Neutrophil (primary cell): ENCODE measurements at regions not wholly inside any gene's neighbourhood (a gene's known extent, or its start where the extent isn't known, plus 50 kb on each side); places are given as distances from the start of the nearest gene placed in this dataset.

ENCODE experiments used
- H3K27ac ChIP-seq: fragments of 200-600 bp; sonication (generic); 2 replicates; pipeline ENCODE4 v1.5.1; 2016; ENCODE audit warnings: mild to moderate bottlenecking, moderate library complexity
- H3K27me3 ChIP-seq: fragments of 200-600 bp; sonication (generic); 2 replicates; pipeline ENCODE4 v1.6.0; 2016; ENCODE audit warnings: mild to moderate bottlenecking
- H3K36me3 ChIP-seq: fragments of 200-600 bp; sonication (generic); 2 replicates; pipeline ENCODE4 v1.5.1; 2017
- H3K4me1 ChIP-seq, 2 experiments: fragments of 200-600 bp in 1 of 2; sonication (generic) in 1 of 2; 1 replicate in 1 of 2; 2 replicates in 1 of 2; pipeline versions ENCODE4 v1.5.1 to v1.6.1; 2013 to 2016; ENCODE audit warnings: low read depth in 1 of 2, low read length in 1 of 2, mild to moderate bottlenecking in 1 of 2, moderate library complexity in 1 of 2; ENCODE audit not compliant: control insufficient read depth in 1 of 2, insufficient read depth in 1 of 2
- H3K4me3 ChIP-seq, 2 experiments: fragments of 200-600 bp in 1 of 2; sonication (generic) in 1 of 2; 1 replicate in 1 of 2; 2 replicates in 1 of 2; pipeline ENCODE4 v1.5.1; 2013 to 2016; ENCODE audit warnings: low read depth in 1 of 2, low read length in 1 of 2, mild to moderate bottlenecking in 1 of 2, moderate library complexity in 1 of 2
- H3K9me3 ChIP-seq: fragments of 200-600 bp; sonication (generic); 2 replicates; pipeline ENCODE4 v1.5.1; 2016
- CTCF ChIP-seq: fragments of 200-600 bp; sonication (generic); IDR thresholded peaks from 2 replicates; pipeline ENCODE4 v1.5.1; 2016; ENCODE audit warnings: antibody characterized with exemption

- Histone ChIP-seq H3K4me1 (peaks cover 4 to 16% of the 10 kb centered on the region in 2 experiments), H3K9me3 (no peaks in the 10 kb centered on the region), H3K4me3 (no peak overlapping the region), H3K36me3 (no peaks in the 10 kb centered on the region), H3K27ac (no peak overlapping the region), H3K27me3 (peaks cover 98% of the 10 kb centered on the region)
- no peak for TF ChIP-seq CTCF
Measured at GRCh38 chr2:118222672-118223421, 134.6 kb downstream of the INSIG2 start.

- Histone ChIP-seq H3K36me3 (no peaks in the 10 kb centered on the region), H3K4me1 (peaks cover 4 to 16% of the 10 kb centered on the region in 2 experiments), H3K27me3 (peaks cover 98% of the 10 kb centered on the region), H3K27ac (no peak overlapping the region), H3K4me3 (no peak overlapping the region), H3K9me3 (no peaks in the 10 kb centered on the region)
- no peak for TF ChIP-seq CTCF
Measured at GRCh38 chr2:118222273-118222594, 134.0 kb downstream of the INSIG2 start.

- Histone ChIP-seq H3K4me3 (no peak overlapping the region), H3K9me3 (no peaks in the 10 kb centered on the region), H3K36me3 (no peaks in the 10 kb centered on the region), H3K27me3 (peaks cover 100% of the 10 kb centered on the region), H3K4me1 (peaks cover 4 to 16% of the 10 kb centered on the region in 2 experiments), H3K27ac (no peak overlapping the region)
- TF ChIP-seq CTCF: no peak
Measured at GRCh38 chr2:118221536-118222272, 133.4 kb downstream of the INSIG2 start.

- H3K4me3 ChIP-seq: no peak overlapping the region
- no peak for TF ChIP-seq CTCF
- no peaks in the 10 kb centered on the region for H3K36me3 ChIP-seq
- H3K27ac ChIP-seq: no peak overlapping the region
- no peaks in the 10 kb centered on the region for H3K9me3 ChIP-seq
- peaks cover 4 to 12% of the 10 kb centered on the region in 2 experiments for H3K4me1 ChIP-seq
- peaks cover 98% of the 10 kb centered on the region for H3K27me3 ChIP-seq
Measured at GRCh38 chr2:118219611-118220010, 131.3 kb downstream of the INSIG2 start.

- Histone ChIP-seq H3K36me3 (no peaks in the 10 kb centered on the region), H3K4me3 (no peak overlapping the region), H3K27ac (no peak overlapping the region), H3K4me1 (no peaks in the 10 kb centered on the region), H3K27me3 (peaks cover 98% of the 10 kb centered on the region), H3K9me3 (no peaks in the 10 kb centered on the region)
- TF ChIP-seq CTCF: no peak
Measured at GRCh38 chr2:118216224-118216623, 128.0 kb downstream of the INSIG2 start.
